Loucy (cell line): ENCODE measurements at regions not wholly inside any gene's neighbourhood (a gene's known extent, or its start where the extent isn't known, plus 50 kb on each side); places are given as distances from the start of the nearest gene placed in this dataset.

ENCODE experiments used
- H2AFZ ChIP-seq: fragments of 200-600 bp; sonication (generic); 2 replicates; pipeline ENCODE4 v1.6.0; 2016; ENCODE audit warnings: antibody characterized with exemption, mild to moderate bottlenecking, low read length, moderate library complexity
- H3F3A ChIP-seq: fragments of 200-600 bp; 2 replicates; pipeline ENCODE4 v1.6.0; 2016; ENCODE audit warnings: antibody characterized with exemption, low read depth, mild to moderate bottlenecking
- H3K27me3 ChIP-seq: fragments of 200-600 bp; sonication (generic); 2 replicates; pipeline ENCODE4 v1.6.1; 2014; ENCODE audit warnings: low read length, mild to moderate bottlenecking; ENCODE audit not compliant: insufficient read depth, poor library complexity, severe bottlenecking
- H3K36me3 ChIP-seq: fragments of 200-600 bp; sonication (generic); 2 replicates; pipeline ENCODE4 v1.6.1; 2016; ENCODE audit warnings: low read length; ENCODE audit not compliant: insufficient read depth
- H3K4me1 ChIP-seq: fragments of 200-600 bp; sonication (generic); 2 replicates; pipeline ENCODE4 v1.5.1; 2014; ENCODE audit warnings: low read length, mild to moderate bottlenecking; ENCODE audit not compliant: insufficient read depth, poor library complexity, severe bottlenecking
- H3K4me2 ChIP-seq: fragments of 200-600 bp; sonication (generic); 2 replicates; pipeline ENCODE4 v1.6.0; 2014; ENCODE audit warnings: antibody characterized with exemption, low read length, low read depth, mild to moderate bottlenecking; ENCODE audit not compliant: poor library complexity, severe bottlenecking
- H3K4me3 ChIP-seq: fragments of 200-600 bp; sonication (generic); 2 replicates; pipeline ENCODE4 v1.5.1; 2014; ENCODE audit warnings: low read length, mild to moderate bottlenecking, mixed read lengths; ENCODE audit not compliant: poor library complexity, severe bottlenecking
- H3K79me2 ChIP-seq: fragments of 200-600 bp; sonication (generic); 2 replicates; pipeline ENCODE4 v1.6.1; 2014; ENCODE audit warnings: low read length; ENCODE audit not compliant: insufficient read depth
- H3K9ac ChIP-seq: fragments of 200-600 bp; sonication (generic); 2 replicates; pipeline ENCODE4 v1.6.0; 2014; ENCODE audit warnings: mild to moderate bottlenecking, low read depth, low read length, moderate library complexity; ENCODE audit not compliant: poor library complexity, severe bottlenecking
- H3K9me2 ChIP-seq: fragments of 200-600 bp; sonication (generic); replicated peaks from 2 replicates; pipeline ENCODE4 v1.6.1; 2016; ENCODE audit warnings: low read depth, low read length, mixed read lengths
- H3K9me3 ChIP-seq: fragments of 200-600 bp; sonication (generic); 2 replicates; pipeline ENCODE4 v1.6.1; 2014; ENCODE audit warnings: mild to moderate bottlenecking, antibody characterized with exemption, low read length, low read depth; ENCODE audit not compliant: insufficient read depth
- H4K20me1 ChIP-seq: fragments of 200-600 bp; sonication (generic); 2 replicates; pipeline ENCODE4 v1.6.0; 2014; ENCODE audit warnings: antibody characterized with exemption, low read length, mild to moderate bottlenecking; ENCODE audit not compliant: insufficient read depth, poor library complexity, severe bottlenecking
- EZH2phosphoT487 ChIP-seq: fragments of 200-600 bp; IDR thresholded peaks from 2 replicates; pipeline ENCODE4 v1.6.1; 2018; ENCODE audit warnings: antibody characterized with exemption, mild to moderate bottlenecking, moderate library complexity, borderline replicate concordance
- TF ChIP-seq, protein P1 (sequence below): fragments of 200-600 bp; sonication (generic); conservative IDR thresholded peaks from 2 replicates; pipeline ENCODE4 v1.5.1; 2014; ENCODE audit warnings: mild to moderate bottlenecking, antibody characterized with exemption, low read length

DNA sequence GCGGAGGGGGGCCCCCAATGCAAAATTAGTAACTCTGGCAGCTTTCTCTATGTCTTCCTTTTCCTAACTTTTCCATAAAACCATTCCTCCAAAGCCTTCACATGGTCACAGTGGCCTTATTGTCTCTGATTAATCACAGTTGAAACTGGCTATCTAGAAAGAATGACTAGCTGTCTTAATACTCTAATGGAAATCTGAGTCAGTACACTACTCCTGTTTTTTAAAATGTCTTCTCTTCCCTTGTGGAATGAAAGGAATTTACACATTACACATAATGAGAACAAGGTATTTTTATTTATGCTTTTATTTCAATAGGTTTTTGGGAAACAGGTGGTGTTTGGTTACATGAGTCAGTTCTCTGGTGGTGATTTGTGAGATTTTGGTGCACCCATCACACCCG is 66.3 kb upstream of the PUDP start:
- H3K27me3 ChIP-seq, result no peaks in the 10 kb centered on the region
- H3K9me3 ChIP-seq, result no peaks in the 10 kb centered on the region
- H3K9me2 ChIP-seq, result no peaks in the 10 kb centered on the region
- no peaks in the 10 kb centered on the region for H3F3A ChIP-seq
- no peak overlapping the region for H3K4me2 ChIP-seq
- no peak overlapping the region for H3K4me3 ChIP-seq
- H3K79me2 ChIP-seq, result no peaks in the 10 kb centered on the region
- TF ChIP-seq EZH2phosphoT487, result no peak
- TF ChIP-seq, protein P1, sequence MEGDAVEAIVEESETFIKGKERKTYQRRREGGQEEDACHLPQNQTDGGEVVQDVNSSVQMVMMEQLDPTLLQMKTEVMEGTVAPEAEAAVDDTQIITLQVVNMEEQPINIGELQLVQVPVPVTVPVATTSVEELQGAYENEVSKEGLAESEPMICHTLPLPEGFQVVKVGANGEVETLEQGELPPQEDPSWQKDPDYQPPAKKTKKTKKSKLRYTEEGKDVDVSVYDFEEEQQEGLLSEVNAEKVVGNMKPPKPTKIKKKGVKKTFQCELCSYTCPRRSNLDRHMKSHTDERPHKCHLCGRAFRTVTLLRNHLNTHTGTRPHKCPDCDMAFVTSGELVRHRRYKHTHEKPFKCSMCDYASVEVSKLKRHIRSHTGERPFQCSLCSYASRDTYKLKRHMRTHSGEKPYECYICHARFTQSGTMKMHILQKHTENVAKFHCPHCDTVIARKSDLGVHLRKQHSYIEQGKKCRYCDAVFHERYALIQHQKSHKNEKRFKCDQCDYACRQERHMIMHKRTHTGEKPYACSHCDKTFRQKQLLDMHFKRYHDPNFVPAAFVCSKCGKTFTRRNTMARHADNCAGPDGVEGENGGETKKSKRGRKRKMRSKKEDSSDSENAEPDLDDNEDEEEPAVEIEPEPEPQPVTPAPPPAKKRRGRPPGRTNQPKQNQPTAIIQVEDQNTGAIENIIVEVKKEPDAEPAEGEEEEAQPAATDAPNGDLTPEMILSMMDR, result no peak
- no peaks in the 10 kb centered on the region for H3K4me1 ChIP-seq
- H2AFZ ChIP-seq, result no peak overlapping the region
- no peak overlapping the region for H3K9ac ChIP-seq
- H4K20me1 ChIP-seq, result no peaks in the 10 kb centered on the region
- H3K36me3 ChIP-seq, result no peaks in the 10 kb centered on the region

DNA sequence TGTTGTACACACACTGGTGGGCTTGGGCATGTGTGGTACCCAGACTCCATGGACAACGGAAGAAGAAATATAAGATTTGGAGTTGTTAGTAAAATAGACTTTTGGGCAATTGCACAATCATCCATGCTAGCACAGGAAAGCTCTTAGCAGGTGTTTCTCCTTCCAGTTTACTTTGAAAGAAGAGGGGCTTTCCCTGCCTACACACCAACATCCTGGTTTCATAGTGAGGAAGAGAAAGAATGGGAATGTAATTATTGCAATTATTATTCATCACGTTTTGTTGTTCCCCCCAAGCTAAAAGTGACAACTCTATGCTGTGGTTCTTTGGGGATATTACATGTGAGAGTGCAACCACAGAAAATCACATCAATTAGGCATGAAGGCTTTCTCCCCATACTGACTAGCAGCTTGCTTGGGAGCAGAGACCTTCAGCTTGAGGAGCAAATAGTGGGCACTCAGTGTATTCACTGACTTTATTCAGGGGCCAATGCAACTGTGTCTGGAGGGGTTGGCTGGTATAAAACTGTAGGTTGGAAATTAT is 57.2 kb upstream of the PUDP start:
- Histone ChIP-seq H2AFZ (no peak overlapping the region), H3K9ac (no peak overlapping the region), H3F3A (no peaks in the 10 kb centered on the region), H3K4me3 (no peak overlapping the region), H3K9me2 (no peaks in the 10 kb centered on the region), H4K20me1 (no peaks in the 10 kb centered on the region), H3K4me2 (no peak overlapping the region), H3K79me2 (no peaks in the 10 kb centered on the region), H3K4me1 (no peaks in the 10 kb centered on the region), H3K27me3 (no peaks in the 10 kb centered on the region), H3K36me3 (no peaks in the 10 kb centered on the region), H3K9me3 (no peaks in the 10 kb centered on the region)
- TF ChIP-seq, protein P1, result no peak
- no peak for TF ChIP-seq EZH2phosphoT487

DNA sequence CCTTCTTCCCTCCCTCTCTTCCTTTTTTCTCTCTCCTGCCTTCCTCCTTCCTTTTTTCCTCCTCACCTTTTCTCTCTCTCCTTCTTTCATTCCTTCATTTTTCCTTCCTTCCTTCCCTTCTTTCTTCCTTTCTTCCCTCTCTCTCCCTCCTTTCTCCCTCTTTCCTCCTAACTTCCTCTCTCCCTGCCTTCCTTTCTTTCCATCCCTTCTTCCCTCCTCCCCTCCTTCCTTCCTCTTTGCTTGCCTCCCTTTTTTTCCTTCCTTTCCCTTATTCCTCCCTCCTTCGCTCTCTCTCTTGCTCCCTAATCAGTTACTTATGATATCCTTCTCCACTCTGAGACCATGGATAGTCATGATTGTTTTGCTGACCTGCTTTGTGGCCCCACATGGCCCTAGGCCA is 56.7 kb upstream of the PUDP start:
- H3K79me2 ChIP-seq, result no peaks in the 10 kb centered on the region
- H2AFZ ChIP-seq, result no peak overlapping the region
- no peak overlapping the region for H3K9ac ChIP-seq
- H3K4me1 ChIP-seq, result no peaks in the 10 kb centered on the region
- no peaks in the 10 kb centered on the region for H3K27me3 ChIP-seq
- no peaks in the 10 kb centered on the region for H3K9me2 ChIP-seq
- no peak overlapping the region for H3K4me3 ChIP-seq
- no peaks in the 10 kb centered on the region for H3K9me3 ChIP-seq
- H3K36me3 ChIP-seq, result no peaks in the 10 kb centered on the region
- H3K4me2 ChIP-seq, result no peak overlapping the region
- H4K20me1 ChIP-seq, result no peaks in the 10 kb centered on the region
- no peaks in the 10 kb centered on the region for H3F3A ChIP-seq
- TF ChIP-seq, protein P1, result no peak
- TF ChIP-seq EZH2phosphoT487, result no peak
